Mucosa of descending colon (tissue), 3 donors: ENCODE measurements at regions not wholly inside any gene's neighbourhood (a gene's known extent, or its start where the extent isn't known, plus 50 kb on each side); places are given as distances from the start of the nearest gene placed in this dataset.
"Not testable (repeated sequence)": the region's sequence is repeated elsewhere in the genome, so short reads cannot be mapped to it uniquely, and the experiment has no call there.

Source experiments
- ATAC-seq: fragments of 200-7000 bp; cut with Tn5 transposase; one replicate; pipeline ENCODE4 v1.9.1; 2020; ENCODE audit warnings: mild to moderate bottlenecking, moderate library complexity
- DNase-seq, 3 donors: peaks; one replicate each; pipeline ENCODE4 v3.0.0-alpha.2; 2020
- H3K36me3 ChIP-seq: fragments of 200-600 bp; one replicate; pipeline ENCODE4 v1.8.0; 2021; ENCODE audit warnings: low read depth, mild to moderate bottlenecking
- H3K4me1 ChIP-seq: fragments of 200-600 bp; one replicate; pipeline ENCODE4 v1.8.0; 2021; ENCODE audit warnings: low read depth, mild to moderate bottlenecking
- H3K4me3 ChIP-seq: fragments of 200-600 bp; one replicate; pipeline ENCODE4 v1.8.0; 2021; ENCODE audit warnings: mild to moderate bottlenecking
- H3K9me3 ChIP-seq: fragments of 200-600 bp; one replicate; pipeline ENCODE4 v1.8.0; 2021; ENCODE audit warnings: mild to moderate bottlenecking
- intact Hi-C, 2 donors: fragments of 100-400 bp; cut with DNase I in 1 of 2; cut with micrococcal nuclease in 1 of 2; formaldehyde crosslinking; loops; one replicate each; pipeline versions ENCODE4 v1.11.0 to v1.11.1; 2022; cut with DNase I, micrococcal nuclease
- donor health status: DM: no; HTN: no; CAD: no; lungs with moderate emphysema.
- donor health status: DM: no; HTN: no; CAD: no.
- donor health status: DM: no; HTN: yes; CAD: no.

DNA sequence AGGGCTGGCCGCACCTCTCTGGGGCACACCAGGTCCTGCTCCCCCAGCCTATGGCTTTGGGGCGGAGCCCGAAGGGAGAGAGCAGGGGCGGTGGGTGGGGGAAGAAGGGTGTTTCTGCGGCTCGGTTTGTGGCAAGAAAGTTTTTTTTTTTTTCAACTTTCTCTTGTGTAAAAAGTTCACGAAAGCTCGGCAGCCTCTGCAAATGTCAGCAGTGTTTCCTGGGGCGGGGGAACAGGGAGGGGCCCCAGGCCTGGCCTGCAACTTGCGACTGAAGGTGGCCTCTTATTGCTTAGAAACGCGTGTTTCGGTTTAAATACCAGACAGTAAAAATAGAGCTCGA, 137.4 kb upstream of the PTPN20 start:
- peak; percentile 37 for ATAC-seq
- H3K9me3 ChIP-seq, H3K36me3 ChIP-seq, intact Hi-C loops, H3K4me3 ChIP-seq, H3K4me1 ChIP-seq: not testable (repeated sequence)
- peak in 2 of 3 donors; percentile 6 to 30 for DNase-seq

DNA sequence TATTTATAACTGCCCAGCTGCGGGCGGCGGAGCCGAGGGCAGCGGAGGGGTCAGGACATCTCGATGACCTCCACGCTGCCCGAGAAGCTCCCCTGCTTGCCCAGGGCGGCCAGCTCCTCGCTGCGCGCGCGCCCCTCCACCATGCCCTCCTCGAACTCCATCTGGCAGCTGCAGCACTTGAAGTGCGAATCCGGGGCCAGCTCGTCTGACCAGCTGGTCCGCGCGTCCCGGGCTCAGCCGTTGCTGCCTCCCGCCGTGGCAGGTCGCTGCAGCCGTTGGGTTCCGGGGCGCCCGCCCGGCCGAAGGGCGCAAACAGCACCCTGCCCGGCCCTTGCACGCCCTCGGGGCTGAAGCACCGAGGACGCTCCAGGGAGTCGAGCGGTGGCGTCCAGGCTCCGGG, 136.9 kb upstream of the PTPN20 start:
- ATAC-seq, result peak; percentile 25
- H3K4me3 ChIP-seq, H3K36me3 ChIP-seq, H3K4me1 ChIP-seq, intact Hi-C loops, H3K9me3 ChIP-seq: not testable (repeated sequence)
- DNase-seq, result peak in 1 of 3 donors; percentile 39

DNA sequence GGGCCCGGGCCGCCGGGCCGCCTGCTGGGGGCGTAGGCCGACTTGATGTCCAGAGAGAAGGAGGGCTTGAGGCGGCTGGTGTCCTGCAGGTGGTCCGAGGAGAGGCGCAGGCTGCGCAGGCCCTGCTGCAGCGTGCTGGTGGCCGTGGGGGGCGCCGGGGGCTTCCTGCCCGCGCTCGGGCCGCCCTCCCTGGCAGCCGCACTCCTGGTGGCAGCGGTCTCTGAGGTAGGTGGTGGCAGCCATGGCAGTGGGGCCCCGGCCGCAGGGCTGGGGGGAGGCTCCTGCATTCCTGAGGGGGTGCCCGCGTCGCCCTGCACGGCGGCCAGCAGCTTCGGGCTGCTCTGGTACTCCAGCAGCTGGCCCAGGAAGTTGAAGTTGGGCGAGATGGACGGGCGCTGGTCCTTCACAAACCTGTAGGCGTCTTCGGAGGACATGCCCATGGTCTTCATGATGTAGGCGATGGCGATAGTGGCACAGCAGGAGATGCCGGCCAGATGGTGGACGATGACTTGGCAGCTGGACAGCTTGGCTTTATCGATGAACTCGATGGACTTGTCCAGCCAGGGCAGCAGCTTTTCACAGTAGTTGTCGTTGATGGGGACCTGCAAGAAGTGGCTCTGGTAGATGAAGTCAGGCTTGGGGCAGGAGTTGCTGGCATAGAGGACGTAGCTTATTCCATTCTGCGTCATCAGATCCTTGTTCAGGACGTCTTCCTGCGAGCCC, 136.1 kb upstream of the PTPN20 start:
- H3K4me3 ChIP-seq, H3K9me3 ChIP-seq, intact Hi-C loops, H3K4me1 ChIP-seq, DNase-seq, ATAC-seq, H3K36me3 ChIP-seq: not testable (repeated sequence)

DNA sequence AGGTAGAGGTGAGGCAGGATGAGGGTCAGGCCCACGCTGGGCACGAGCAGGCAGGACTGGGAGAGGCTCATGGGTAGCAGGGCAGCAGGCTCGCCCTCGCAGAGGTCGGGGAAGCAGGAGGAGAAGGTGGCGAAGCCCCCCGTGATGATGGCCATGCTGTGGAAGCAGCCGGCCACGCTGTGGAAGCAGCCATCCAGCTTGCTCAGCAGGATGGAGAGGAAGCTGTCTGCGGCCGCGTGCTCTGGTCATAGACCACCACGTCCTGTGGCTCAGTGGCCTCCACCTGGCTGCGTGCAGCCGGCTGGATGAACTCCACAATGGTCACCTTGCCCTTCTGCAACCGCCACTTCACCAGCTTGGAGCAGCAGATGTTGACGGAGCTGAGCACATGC, 135.6 kb upstream of the PTPN20 start:
- H3K36me3 ChIP-seq, H3K4me3 ChIP-seq, H3K4me1 ChIP-seq, ATAC-seq, intact Hi-C loops, H3K9me3 ChIP-seq: not testable (repeated sequence)
- DNase-seq, result peak in 1 of 3 donors; percentile 39

DNA sequence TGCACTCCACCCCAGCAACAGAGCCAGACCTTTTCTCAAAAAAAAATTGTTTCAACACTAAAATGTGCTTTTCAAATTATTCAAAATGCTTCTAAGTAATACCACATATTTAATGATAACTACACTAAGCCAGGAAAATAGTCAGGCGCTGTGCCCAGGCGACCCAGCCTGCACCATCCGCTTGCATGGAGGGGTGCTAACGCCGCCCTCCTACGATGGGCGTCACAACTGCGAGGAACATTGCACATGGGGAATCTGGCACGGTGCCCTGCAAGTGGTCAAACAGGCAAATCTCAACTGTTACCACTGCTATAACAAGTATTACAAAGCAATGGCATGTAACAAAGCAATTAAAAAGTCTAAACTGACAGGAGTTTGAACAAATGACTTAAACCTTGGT, 131.7 kb upstream of the PTPN20 start:
- DNase-seq (peak; percentile 42 to 67 (median 43)), ATAC-seq (peak; percentile 49)
- H3K4me3 ChIP-seq, H3K36me3 ChIP-seq, H3K9me3 ChIP-seq, H3K4me1 ChIP-seq, intact Hi-C loops: not testable (repeated sequence)

DNA sequence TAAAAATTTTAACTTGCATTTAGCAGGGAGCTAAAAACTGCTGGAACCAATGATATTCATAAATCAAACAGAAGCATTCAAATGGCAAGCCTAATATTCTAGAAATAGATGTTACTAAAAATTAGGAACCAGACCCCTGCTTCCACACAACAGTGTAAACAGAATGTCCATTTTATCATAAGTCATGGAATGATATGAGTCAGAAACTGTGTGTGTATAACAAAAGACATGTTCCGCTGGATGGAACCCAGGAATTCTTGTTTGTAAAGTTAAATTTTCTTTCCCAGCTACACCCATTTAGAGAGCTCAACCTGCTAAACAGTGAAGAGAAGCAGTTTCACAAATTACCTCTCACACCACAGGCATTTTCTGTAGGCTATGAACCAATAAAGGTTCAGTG, 131.1 kb upstream of the PTPN20 start:
- intact Hi-C loops, H3K4me1 ChIP-seq, H3K36me3 ChIP-seq, DNase-seq, H3K4me3 ChIP-seq, H3K9me3 ChIP-seq, ATAC-seq: not testable (repeated sequence)

DNA sequence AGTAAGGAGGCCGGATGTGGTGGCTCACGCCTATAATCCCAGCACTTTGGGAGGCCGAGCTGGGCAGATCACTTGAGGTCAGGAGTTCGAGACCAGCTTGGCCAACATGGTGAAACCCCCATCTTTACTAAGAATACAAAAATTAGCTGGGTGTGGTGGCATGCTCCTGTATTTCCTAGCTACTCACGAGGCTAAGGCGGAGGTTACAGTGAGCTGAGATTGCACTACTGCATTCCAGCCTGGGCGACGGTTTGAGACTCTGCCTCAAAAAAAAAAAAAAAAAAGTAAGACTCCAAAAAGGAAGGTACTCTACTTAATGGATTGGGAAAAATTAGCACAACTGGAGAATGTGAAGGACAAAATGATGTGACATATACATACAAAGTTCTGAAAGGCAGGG, 130.2 kb upstream of the PTPN20 start:
- ATAC-seq, H3K9me3 ChIP-seq, H3K4me1 ChIP-seq, DNase-seq, intact Hi-C loops, H3K36me3 ChIP-seq, H3K4me3 ChIP-seq: not testable (repeated sequence)

DNA sequence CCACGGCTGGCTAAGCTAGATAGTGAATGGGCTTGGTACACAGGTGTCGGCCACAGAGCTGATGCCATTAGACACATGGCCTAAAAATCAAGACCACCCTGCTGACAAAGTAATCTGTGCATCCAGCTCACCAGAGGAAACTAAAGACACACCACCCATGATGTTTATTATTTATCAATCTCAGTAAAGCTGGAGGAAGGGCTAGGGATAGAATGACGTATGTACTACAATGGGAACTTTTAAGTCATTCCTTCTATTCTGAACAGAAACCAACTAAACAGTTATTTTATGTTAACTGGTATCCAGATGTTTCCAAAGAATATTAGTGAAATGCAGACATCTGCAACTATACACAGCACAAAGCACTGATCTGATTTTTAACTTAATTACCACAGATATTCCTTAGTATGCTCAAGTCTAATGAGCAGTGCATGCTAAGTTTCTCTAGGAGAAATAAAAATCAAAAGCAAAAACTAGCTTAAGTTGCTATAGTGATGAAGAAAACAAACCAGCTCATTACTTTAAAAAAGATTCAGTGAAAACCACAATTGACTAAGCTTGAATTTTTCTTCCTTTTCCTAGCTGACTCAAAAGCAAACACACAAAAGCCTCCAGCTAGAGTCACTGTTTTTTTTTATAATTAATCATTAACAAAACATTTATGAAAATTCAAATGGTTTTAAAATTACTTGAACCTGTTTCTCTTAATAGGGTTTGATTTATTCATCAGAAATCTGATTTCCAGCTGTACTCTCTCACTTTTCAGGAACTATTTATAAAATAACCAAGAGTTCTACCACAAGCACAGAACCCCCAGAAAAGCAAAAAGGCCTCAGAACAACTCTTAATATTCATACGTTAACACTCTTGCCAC, 129.0 kb upstream of the PTPN20 start:
- DNase-seq, ATAC-seq, H3K36me3 ChIP-seq, H3K9me3 ChIP-seq, intact Hi-C loops, H3K4me3 ChIP-seq, H3K4me1 ChIP-seq: not testable (repeated sequence)

DNA sequence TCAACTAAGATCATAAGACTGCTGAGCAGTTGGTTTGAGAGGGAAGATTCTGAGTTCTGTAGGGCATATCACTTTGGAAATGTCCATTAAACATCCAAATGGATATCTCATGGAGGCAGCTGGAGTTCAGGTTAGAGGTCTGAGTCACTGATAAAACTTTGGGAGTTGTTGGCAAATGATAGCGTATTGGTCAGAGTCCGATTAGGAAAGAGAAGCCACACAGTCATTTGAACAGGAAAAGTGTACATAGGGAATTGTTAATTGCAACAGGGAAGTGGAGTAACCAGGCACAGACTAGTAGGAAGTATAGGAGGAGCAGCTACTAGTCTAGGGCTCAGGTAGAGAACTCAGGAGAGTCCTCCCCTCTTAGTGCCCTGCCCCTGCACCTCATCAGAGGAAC, 126.6 kb upstream of the PTPN20 start:
- DNase-seq, intact Hi-C loops, H3K4me1 ChIP-seq, H3K9me3 ChIP-seq, H3K4me3 ChIP-seq, H3K36me3 ChIP-seq: not testable (repeated sequence)
- peak; percentile 69 for ATAC-seq

DNA sequence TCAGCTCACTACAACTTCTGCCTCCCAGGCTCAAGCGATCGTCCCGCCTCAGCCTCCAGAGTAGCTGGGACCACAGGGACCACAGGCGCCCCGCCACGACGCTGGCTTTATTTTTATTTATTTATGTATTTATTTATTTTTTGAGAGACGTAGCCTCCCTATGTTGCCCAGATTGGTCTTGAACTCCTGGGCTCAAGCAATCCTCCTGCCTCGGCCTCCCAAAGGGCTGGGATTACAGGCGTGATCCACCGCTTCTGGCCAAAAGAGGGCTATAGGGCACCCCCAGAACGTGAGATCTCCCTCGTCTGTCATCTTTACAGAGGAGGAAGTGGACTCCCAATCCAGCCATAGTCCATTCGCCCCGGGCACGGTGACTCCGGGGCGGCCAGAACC, 125.1 kb upstream of the PTPN20 start:
- intact Hi-C loops, H3K9me3 ChIP-seq, H3K4me1 ChIP-seq, H3K4me3 ChIP-seq, ATAC-seq, H3K36me3 ChIP-seq: not testable (repeated sequence)
- peak in 2 of 3 donors; percentile 3 to 45 for DNase-seq

DNA sequence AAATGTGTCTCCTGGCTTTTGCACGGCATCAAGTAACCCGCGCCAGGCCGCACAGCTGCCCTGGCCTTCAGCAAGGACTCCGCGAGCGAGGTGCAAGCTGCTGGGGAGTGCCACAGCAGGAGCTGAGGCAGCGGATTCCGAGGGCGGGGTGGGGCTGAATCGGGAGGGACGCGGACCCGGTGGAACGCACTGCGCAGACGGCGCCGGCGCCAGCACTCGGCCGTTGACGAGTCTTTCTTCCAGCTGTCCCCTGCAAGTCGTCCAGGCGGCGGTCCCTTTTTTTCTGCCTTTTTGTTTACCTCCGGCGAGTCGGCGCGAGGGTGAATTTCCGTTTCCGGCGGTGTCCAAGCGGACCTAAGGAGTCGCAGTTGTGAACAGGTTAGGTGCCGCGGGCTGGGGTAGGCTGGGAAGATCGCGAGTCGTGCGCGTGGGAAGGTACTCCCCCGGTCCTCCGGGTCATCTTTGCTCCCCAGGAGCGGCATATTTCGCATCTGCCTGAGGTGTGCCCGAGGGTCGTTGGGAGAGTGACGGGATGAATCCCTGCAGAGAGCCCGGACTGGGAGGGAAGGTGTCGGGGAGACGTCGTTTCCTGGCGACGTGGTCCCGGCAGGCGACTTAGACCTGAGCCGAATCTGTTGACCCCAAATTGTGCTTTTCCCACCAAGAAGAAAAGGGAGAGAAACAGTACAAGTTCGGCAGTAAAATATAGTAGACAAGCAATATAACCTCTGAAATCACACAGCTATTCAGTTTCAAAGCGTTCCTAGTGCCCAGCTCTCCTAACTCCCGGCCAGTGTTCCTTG, 124.5 kb upstream of the PTPN20 start:
- intact Hi-C loops, H3K36me3 ChIP-seq, H3K9me3 ChIP-seq, H3K4me1 ChIP-seq: not testable (repeated sequence)
- H3K4me3 ChIP-seq, result peak overlapping the region; percentile 22
- ATAC-seq (peak; percentile 88), DNase-seq (peak; percentile 79 to 86 (median 82))
